Activated CD4-positive, alpha-beta T cell treated with anti-CD3 and anti-CD28 coated beads for 36 hours (primary cell): ENCODE measurements at regions not wholly inside any gene's neighbourhood (a gene's known extent, or its start where the extent isn't known, plus 50 kb on each side); places are given as distances from the start of the nearest gene placed in this dataset.
"Not testable (repeated sequence)": the region's sequence is repeated elsewhere in the genome, so short reads cannot be mapped to it uniquely, and the experiment has no call there.

Experiments
- ATAC-seq: fragments of 200-7000 bp; cut with Tn5 transposase; one replicate; pipeline ENCODE4 v1.10.0; 2021; ENCODE audit warnings: mild to moderate bottlenecking, moderate library complexity
- CTCF ChIA-PET: fragments of 350-600 bp; sonication (Branson Sonifier 250); formaldehyde crosslinking; loops from one replicate; lab custom pipeline; 2021; ENCODE audit warnings: antibody characterized with exemption; lab: Charles Lee
- POLR2A ChIA-PET: fragments of 350-600 bp; sonication (Branson Sonifier 250); formaldehyde crosslinking; loops from one replicate; lab custom pipeline; 2021; ENCODE audit warnings: antibody characterized with exemption, inconsistent platforms; lab: Charles Lee
- DNase-seq: peaks from one replicate; pipeline ENCODE4 v3.0.0-alpha.2; 2020
- H3K27ac Mint-ChIP-seq: one replicate; pipeline ENCODE4 v1.8.0; 2021; ENCODE audit warnings: mixed read lengths
- H3K27me3 Mint-ChIP-seq: one replicate; pipeline ENCODE4 v1.8.0; 2021; ENCODE audit warnings: mixed read lengths
- H3K36me3 Mint-ChIP-seq: one replicate; pipeline ENCODE4 v1.8.0; 2021; ENCODE audit warnings: low read depth, mixed read lengths
- H3K4me1 Mint-ChIP-seq: one replicate; pipeline ENCODE4 v1.8.0; 2021; ENCODE audit warnings: mixed read lengths
- H3K4me3 Mint-ChIP-seq: one replicate; pipeline ENCODE4 v1.8.0; 2021; ENCODE audit warnings: mild to moderate bottlenecking, moderate library complexity, mixed read lengths
- H3K9me3 Mint-ChIP-seq: one replicate; pipeline ENCODE4 v1.8.0; 2021; ENCODE audit warnings: low read depth, mixed read lengths
- intact Hi-C, 2 experiments: fragments of 100-400 bp; cut with DNase I in 1 of 2; cut with micrococcal nuclease in 1 of 2; formaldehyde crosslinking; loops; one replicate each; pipeline versions ENCODE4 v1.14.2 to v1.15.1; 2022 to 2024; cut with DNase I, micrococcal nuclease

GRCh38 chr11:13184295-13184794, 93.2 kb upstream of the BMAL1 start:
- H3K36me3 Mint-ChIP-seq: no peaks in the 10 kb centered on the region
- peaks cover 22% of the 10 kb centered on the region for H3K27me3 Mint-ChIP-seq
- ChIA-PET POLR2A (no interaction called here), CTCF (interaction anchor here (0.6 to 2.4 kb wide), 13 partner anchors 9 to 1751 kb away, joined by 3 to 10 read pairs (median 4); no protein-coding TSS in a partner anchor)
- peaks cover 14% of the 10 kb centered on the region for H3K9me3 Mint-ChIP-seq
- intact Hi-C loops: no loop called here
- DNase-seq: no peak
- H3K27ac Mint-ChIP-seq: no peak overlapping the region
- no peak for ATAC-seq
- peaks cover 10% of the 10 kb centered on the region for H3K4me1 Mint-ChIP-seq
- no peak overlapping the region for H3K4me3 Mint-ChIP-seq

- ChIA-PET POLR2A (no interaction called here), CTCF (no interaction called here)
- H3K36me3 Mint-ChIP-seq: no peaks in the 10 kb centered on the region
- H3K4me1 Mint-ChIP-seq: peaks cover 7% of the 10 kb centered on the region
- ATAC-seq (no peak), DNase-seq (no peak)
- no peak overlapping the region for H3K4me3 Mint-ChIP-seq
- peaks cover 25% of the 10 kb centered on the region for H3K27me3 Mint-ChIP-seq
- H3K9me3 Mint-ChIP-seq: peaks cover 16% of the 10 kb centered on the region
- no peak overlapping the region for H3K27ac Mint-ChIP-seq
- intact Hi-C loops: no loop called here
These were observed 89.4 kb upstream of the BMAL1 start for GRCh38 chr11:13188179-13188578.

DNA sequence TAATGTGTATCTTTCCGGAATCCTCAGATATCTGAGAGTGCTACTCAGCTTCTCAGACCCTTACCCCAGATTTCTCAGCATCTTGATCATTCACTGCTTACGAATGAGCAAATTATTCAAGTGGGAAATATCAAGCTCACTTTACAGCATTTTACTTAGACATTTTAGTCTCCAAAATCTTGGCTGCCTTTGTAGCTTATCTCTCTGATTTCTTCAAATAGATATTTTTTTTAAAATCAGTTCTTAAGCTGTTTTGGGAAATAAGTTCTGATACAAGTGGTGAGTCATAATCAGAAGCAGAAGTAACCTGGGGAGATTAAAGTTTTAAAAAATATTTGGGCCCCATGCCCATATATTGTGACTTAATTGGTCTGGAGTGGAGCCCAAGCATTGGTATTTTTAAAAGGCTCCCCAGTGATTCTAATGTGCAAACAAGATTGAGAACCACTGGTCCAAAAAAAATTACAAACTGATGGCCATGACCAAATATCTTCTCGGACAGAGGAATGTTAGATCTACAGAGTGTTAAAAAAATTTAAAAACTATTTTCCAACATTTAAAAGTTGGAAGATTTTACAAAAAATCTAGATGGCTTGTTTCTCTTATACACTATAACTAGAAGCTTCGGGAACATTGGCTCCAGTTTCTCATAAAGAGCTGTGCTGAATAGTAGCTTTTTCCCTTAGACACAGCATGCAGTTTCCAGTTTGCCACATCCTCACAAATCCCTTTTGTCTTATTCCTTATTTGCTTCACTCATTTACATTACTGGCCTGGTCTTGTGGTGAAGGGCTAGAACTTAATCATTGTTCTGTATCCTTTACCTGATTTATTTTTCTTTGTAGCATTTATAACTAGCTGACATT, 87.8 kb upstream of the BMAL1 start:
- Mint-ChIP-seq H3K27me3 (peaks cover 25% of the 10 kb centered on the region), H3K4me1 (no peaks in the 10 kb centered on the region), H3K9me3 (peaks cover 16% of the 10 kb centered on the region), H3K36me3 (no peaks in the 10 kb centered on the region), H3K27ac (no peak overlapping the region), H3K4me3 (no peak overlapping the region)
- ChIA-PET CTCF (interaction anchor here (0.5 to 1.1 kb wide), 4 partner anchors 12 to 858 kb away, joined by 3 read pairs; no protein-coding TSS in a partner anchor), POLR2A (no interaction called here)
- DNase-seq (no peak), ATAC-seq (no peak)
- intact Hi-C loops: no loop called here

- H3K27ac Mint-ChIP-seq: no peak overlapping the region
- H3K27me3 Mint-ChIP-seq: peaks cover 18% of the 10 kb centered on the region
- H3K36me3 Mint-ChIP-seq: no peaks in the 10 kb centered on the region
- H3K4me1 Mint-ChIP-seq: no peaks in the 10 kb centered on the region
- H3K4me3 Mint-ChIP-seq: no peak overlapping the region
- H3K9me3 Mint-ChIP-seq: peaks cover 20% of the 10 kb centered on the region
- ChIA-PET POLR2A (no interaction called here), CTCF (no interaction called here)
- intact Hi-C loops: no loop called here
- ATAC-seq (no peak), DNase-seq (no peak)
These were observed 84.0 kb upstream of the BMAL1 start for GRCh38 chr11:13193613-13194012.

DNA sequence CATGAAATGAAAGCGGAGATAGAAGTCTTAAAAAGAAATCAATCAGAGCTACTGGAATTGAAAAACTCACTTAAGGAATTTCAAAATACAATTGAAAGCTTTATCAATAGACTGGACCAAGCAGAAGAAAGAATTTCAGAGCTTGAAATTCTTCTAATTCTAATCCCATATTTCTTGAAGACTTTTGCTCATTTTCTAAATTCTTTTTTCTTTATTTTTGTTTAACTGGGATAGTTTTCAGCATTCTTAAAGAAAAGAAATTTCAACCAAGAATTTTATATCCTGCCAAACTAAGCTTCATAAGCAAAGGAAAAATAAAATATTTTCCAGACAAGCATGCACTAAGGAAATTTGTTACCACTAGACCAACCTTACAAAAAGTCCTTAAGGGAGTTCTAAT, 80.2 kb upstream of the BMAL1 start:
- H3K4me3 Mint-ChIP-seq, H3K27ac Mint-ChIP-seq, H3K36me3 Mint-ChIP-seq, H3K4me1 Mint-ChIP-seq, DNase-seq, H3K27me3 Mint-ChIP-seq, POLR2A ChIA-PET, intact Hi-C loops, ATAC-seq: not testable (repeated sequence)
- H3K9me3 Mint-ChIP-seq: peaks cover 18% of the 10 kb centered on the region
- CTCF ChIA-PET: interaction anchor here (0.8 to 2.0 kb wide), 6 partner anchors 13 to 148 kb away, joined by 3 to 4 read pairs (median 3); no protein-coding TSS in a partner anchor

DNA sequence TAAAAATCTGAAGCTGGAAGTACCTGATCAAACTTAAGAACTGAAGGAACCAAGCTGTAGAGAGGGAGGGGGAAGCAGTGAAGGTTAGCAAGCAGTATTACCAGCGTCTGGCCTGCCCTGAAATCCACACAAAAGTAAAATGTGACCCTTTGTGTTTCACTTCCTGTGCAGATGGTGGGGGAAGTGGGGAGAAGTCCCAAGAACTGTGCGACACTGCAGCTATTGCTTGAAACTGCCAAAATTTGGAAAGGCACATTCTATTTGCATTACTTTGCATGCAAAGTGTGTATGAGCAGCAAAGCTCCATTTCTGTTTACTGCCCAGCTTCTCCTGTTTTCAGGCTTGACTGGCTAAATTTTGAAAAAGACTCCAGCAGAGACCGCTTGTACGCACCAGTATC, 72.1 kb upstream of the BMAL1 start:
- H3K27me3 Mint-ChIP-seq: no peaks in the 10 kb centered on the region
- ChIA-PET CTCF (interaction anchor here (0.6 to 1.4 kb wide), 4 partner anchors 8 to 871 kb away, joined by 3 to 6 read pairs (median 4); no protein-coding TSS in a partner anchor), POLR2A (no interaction called here)
- H3K36me3 Mint-ChIP-seq: no peaks in the 10 kb centered on the region
- no peak overlapping the region for H3K27ac Mint-ChIP-seq
- peaks cover 41% of the 10 kb centered on the region for H3K4me1 Mint-ChIP-seq
- no peak for DNase-seq
- intact Hi-C loops: loop anchor here in 1 of 2 experiments (5.0 kb wide), 2 partner anchors 82 to 257 kb away; partner anchors contain the start of gene BTBD10
- H3K4me3 Mint-ChIP-seq: no peak overlapping the region
- ATAC-seq: no peak
- H3K9me3 Mint-ChIP-seq: no peaks in the 10 kb centered on the region

DNA sequence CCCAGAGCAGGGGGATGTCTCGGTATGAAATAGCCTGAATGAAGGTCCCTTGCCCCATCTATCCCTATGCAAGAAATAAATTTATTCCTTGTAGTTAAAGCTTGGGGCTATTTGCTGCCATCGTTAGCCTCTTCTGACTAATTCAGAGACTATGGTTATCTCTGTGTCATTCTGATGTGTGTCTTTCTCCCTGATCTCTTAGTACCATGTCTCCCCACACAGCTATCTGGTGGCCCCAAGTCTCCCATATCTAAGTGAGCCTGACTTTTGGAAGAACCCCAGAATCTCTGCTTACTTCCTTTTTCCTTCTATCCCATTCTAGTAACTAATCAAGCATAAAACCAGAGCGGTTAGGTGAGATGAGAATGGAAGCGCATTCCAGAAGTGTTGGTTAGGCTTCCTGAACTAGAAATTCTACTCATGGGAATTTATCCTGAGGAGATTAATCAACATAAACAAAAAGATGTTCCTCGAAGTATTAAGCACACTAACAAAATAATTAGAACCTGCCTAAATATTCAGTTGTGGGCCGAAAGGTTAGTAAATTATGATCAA, 71.4 kb upstream of the BMAL1 start:
- Mint-ChIP-seq H3K9me3 (no peaks in the 10 kb centered on the region), H3K4me1 (peaks cover 41% of the 10 kb centered on the region), H3K4me3 (no peak overlapping the region), H3K36me3 (no peaks in the 10 kb centered on the region), H3K27ac (no peak overlapping the region), H3K27me3 (no peaks in the 10 kb centered on the region)
- intact Hi-C loops: loop anchor here in 1 of 2 experiments (5.0 kb wide), 2 partner anchors 81 to 256 kb away; partner anchors contain the start of gene BTBD10
- CTCF ChIA-PET: interaction anchor here (0.6 to 1.4 kb wide), 4 partner anchors 22 to 871 kb away, joined by 3 to 6 read pairs (median 4); no protein-coding TSS in a partner anchor
- POLR2A ChIA-PET: no interaction called here
- ATAC-seq (peak; percentile 50), DNase-seq (no peak)

DNA sequence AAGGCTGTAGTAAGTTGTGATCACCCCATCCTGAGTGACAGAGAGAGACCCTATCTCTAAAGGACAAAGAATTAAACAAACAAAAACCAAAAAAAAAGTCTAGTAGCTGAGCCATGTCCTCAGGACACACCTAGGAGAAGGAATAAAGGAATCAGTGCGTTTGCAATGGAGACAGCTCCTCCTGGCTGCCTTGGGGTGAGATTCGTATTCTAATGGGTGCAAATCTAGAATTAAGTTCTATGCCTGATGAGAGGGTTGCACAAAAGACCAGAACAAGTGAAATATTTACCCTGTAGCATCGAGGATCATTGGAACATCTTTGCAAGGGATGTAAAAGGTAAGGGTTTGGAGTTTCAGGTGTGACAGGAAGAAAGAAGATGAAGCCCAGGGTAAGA, 70.3 kb upstream of the BMAL1 start:
- Mint-ChIP-seq H3K36me3 (no peaks in the 10 kb centered on the region), H3K4me1 (peaks cover 41% of the 10 kb centered on the region), H3K4me3 (peak overlapping the region; percentile 70), H3K27ac (peak overlapping the region; percentile 51), H3K27me3 (no peaks in the 10 kb centered on the region), H3K9me3 (no peaks in the 10 kb centered on the region)
- CTCF ChIA-PET: interaction anchor here (0.8 to 1.4 kb wide), 5 partner anchors 24 to 180 kb away, joined by 3 to 6 read pairs (median 4); no protein-coding TSS in a partner anchor
- intact Hi-C loops: loop anchor here in 1 of 2 experiments (5.0 kb wide), 2 partner anchors 80 to 255 kb away; partner anchors contain the start of gene BTBD10
- ATAC-seq: no peak
- no peak for DNase-seq
- POLR2A ChIA-PET: no interaction called here

- H3K4me1 Mint-ChIP-seq: peaks cover 41% of the 10 kb centered on the region
- H3K36me3 Mint-ChIP-seq: no peaks in the 10 kb centered on the region
- peak overlapping the region; percentile 84 for H3K27ac Mint-ChIP-seq
- ChIA-PET POLR2A (interaction anchor here (0.8 kb wide), 1 partner anchor 25 kb away, joined by 3 read pairs; no protein-coding TSS in a partner anchor), CTCF (interaction anchor here (0.7 to 6.0 kb wide), 12 partner anchors 24 to 257 kb away, joined by 3 to 31 read pairs (median 4); no protein-coding TSS in a partner anchor)
- intact Hi-C loops: loop anchor here (1.0 to 5.0 kb wide), 6 partner anchors 25 to 255 kb away; partner anchors contain the start of genes BTBD10 (in 2 of the 2) and BMAL1 (in 1 of the 2)
- ATAC-seq: peak; percentile 89
- H3K9me3 Mint-ChIP-seq: no peaks in the 10 kb centered on the region
- peak overlapping the region; percentile 70 for H3K4me3 Mint-ChIP-seq
- DNase-seq: peak; percentile 28
- H3K27me3 Mint-ChIP-seq: no peaks in the 10 kb centered on the region
These were observed 69.7 kb upstream of the BMAL1 start for GRCh38 chr11:13207665-13208594.

DNA sequence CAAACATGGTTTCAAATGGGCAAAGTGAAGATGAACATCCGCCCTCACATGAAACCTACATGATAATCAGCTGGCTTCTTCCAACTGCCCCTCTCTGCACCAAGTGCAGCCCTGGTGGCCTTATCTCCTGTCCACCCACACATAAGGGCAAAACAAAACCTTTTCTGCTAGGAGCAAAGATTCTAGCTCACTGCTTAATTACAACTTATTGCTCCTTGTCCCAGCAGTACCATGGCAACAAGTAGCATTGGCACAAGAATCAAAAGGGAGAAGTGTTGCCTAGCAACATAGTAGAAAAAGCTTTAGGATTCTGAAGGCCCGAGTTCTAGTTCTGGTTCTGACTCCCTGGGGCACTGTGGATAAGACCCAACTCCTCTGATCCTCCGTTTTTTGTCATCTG, 68.7 kb upstream of the BMAL1 start:
- Mint-ChIP-seq H3K27me3 (peaks cover under 1% of the 10 kb centered on the region), H3K27ac (no peak overlapping the region), H3K9me3 (no peaks in the 10 kb centered on the region), H3K4me3 (no peak overlapping the region), H3K4me1 (peaks cover 41% of the 10 kb centered on the region), H3K36me3 (no peaks in the 10 kb centered on the region)
- DNase-seq (no peak), ATAC-seq (no peak)
- intact Hi-C loops: loop anchor here (1.0 to 5.0 kb wide), 6 partner anchors 26 to 254 kb away; partner anchors contain the start of genes BTBD10 (in 2 of the 2) and BMAL1 (in 1 of the 2)
- ChIA-PET CTCF (interaction anchor here (0.8 to 6.0 kb wide), 9 partner anchors 29 to 256 kb away, joined by 3 to 31 read pairs (median 4); no protein-coding TSS in a partner anchor), POLR2A (interaction anchor here (0.6 to 0.8 kb wide), 2 partner anchors 26 to 1556 kb away, joined by 3 read pairs; no protein-coding TSS in a partner anchor)
